ENCODE measurements at regions not wholly inside any gene's neighbourhood (a gene's known extent, or its start where the extent isn't known, plus 50 kb on each side); places are given as distances from the start of the nearest gene placed in this dataset.

GRCh38 chr1:59193443-59194093 is 103.3 kb upstream of the FGGY start:
- no peak for TF ChIP-seq POLR2A (IDR thresholded peaks at IDR 0.05)
- TF ChIP-seq, protein P1, sequence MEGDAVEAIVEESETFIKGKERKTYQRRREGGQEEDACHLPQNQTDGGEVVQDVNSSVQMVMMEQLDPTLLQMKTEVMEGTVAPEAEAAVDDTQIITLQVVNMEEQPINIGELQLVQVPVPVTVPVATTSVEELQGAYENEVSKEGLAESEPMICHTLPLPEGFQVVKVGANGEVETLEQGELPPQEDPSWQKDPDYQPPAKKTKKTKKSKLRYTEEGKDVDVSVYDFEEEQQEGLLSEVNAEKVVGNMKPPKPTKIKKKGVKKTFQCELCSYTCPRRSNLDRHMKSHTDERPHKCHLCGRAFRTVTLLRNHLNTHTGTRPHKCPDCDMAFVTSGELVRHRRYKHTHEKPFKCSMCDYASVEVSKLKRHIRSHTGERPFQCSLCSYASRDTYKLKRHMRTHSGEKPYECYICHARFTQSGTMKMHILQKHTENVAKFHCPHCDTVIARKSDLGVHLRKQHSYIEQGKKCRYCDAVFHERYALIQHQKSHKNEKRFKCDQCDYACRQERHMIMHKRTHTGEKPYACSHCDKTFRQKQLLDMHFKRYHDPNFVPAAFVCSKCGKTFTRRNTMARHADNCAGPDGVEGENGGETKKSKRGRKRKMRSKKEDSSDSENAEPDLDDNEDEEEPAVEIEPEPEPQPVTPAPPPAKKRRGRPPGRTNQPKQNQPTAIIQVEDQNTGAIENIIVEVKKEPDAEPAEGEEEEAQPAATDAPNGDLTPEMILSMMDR (IDR thresholded peaks at IDR 0.05) = no peak
